ENCODE measurements at regions not wholly inside any gene's neighbourhood (a gene's known extent, or its start where the extent isn't known, plus 50 kb on each side); places are given as distances from the start of the nearest gene placed in this dataset.

DNA sequence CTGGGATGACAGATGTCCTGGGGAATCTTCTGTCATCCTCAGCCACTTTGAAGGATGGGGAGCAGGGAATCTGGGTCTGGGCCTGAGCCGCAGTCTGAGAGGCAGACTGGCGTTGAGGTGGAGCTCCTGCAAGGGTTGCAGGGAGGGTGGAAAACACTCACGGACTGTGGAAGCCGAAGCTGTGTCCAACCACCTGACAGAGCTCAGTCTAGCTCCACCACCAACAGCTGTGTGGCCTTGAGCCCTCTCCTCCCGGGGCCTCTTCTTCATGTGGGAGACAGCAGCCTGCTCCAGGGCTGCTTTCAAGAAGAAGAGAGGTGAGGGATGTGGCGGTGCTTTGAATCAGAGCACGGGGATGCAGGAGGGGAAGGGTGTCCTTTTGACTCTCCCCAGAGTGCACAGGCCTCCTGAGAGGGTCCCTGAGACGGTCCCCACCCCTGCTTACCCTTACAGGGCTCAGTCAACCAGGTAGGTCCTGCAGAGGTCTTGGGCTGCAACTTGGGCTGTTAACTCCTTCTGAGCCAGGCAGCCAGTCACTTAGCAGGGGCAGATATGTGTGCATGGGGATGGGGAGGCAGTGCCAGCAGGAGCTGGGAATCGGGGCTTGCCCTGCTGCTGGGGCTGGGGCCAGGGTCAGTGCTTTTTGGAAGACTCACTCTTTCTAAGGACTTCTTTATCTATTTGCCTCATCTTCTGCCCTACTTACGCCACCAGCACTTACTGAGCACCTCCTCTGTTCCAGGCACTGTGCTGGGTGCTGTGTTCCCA, 216.3 kb downstream of the PTPRU start:
- DNase-seq = no peak
- Histone ChIP-seq H3K27me3 (no peaks in the 10 kb centered on the region), H3K4me3 (ENCODE audit: low read depth, low read length) (no peak overlapping the region), H3K9me3 (no peaks in the 10 kb centered on the region), H3K36me3 (no peaks in the 10 kb centered on the region), H3K4me1 (no peaks in the 10 kb centered on the region; the same call in 1 of the 2 replicates)
- no peak for TF ChIP-seq CTCF (IDR thresholded peaks at IDR 0.05; ENCODE audit: low read depth, low read length)

DNA sequence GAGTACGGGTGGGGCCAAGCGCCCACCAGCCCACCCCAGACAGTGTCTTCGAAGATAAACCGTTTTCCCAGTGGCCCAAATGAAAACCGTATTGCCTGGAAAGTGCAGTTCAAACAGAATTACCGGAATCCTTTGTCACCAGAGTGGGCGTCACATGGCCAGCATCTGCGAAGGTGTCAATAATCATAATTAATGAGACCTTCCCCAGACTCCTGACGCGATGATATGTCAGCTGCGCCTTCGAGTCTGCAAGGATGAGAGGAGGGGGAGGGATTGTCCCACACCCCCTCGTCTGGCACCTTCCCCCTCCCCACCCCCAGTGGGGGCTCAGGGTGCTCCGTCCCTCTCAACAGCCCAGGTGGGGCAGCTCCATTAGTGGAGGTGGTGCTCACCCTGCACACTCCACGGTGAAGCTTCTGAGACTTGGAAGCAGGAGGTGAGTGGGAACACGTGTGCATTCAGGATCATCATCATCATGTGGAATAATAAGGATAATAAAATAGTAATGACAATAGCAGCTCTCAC, 215.1 kb downstream of the PTPRU start:
- no peaks in the 10 kb centered on the region for H3K9me3 ChIP-seq
- H3K4me3 ChIP-seq (ENCODE audit: low read depth, low read length) = no peak overlapping the region
- no peaks in the 10 kb centered on the region for H3K27me3 ChIP-seq
- H3K4me1 ChIP-seq = no peaks in the 10 kb centered on the region; the same call in 1 of the 2 replicates
- DNase-seq = no peak
- TF ChIP-seq CTCF (IDR thresholded peaks at IDR 0.05; ENCODE audit: low read depth, low read length) = no peak
- H3K36me3 ChIP-seq = no peaks in the 10 kb centered on the region

DNA sequence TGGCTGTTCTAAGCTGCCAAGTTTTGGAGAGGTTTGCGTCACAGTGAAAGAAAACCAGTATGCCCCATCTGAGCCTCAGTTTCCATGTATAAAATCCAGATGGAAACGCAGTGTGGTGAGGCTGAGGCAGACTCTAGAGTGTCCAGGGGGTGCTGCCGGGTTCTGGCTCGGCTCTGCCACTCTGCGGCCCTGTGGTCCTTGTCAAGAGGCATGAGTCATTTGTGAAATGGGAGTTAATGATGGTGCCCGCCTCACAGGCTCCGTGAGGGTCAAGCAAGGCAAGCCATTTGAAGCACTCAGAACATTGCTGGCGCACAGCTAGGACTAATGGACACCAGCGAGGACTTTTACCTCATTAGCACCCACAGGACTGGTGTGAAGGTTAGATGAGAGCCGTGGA, 214.3 kb downstream of the PTPRU start:
- Histone ChIP-seq H3K36me3 (no peaks in the 10 kb centered on the region), H3K4me3 (ENCODE audit: low read depth, low read length) (no peak overlapping the region), H3K9me3 (no peaks in the 10 kb centered on the region), H3K27me3 (no peaks in the 10 kb centered on the region), H3K4me1 (no peaks in the 10 kb centered on the region; the same call in 1 of the 2 replicates)
- DNase-seq = no peak
- no peak for TF ChIP-seq CTCF (IDR thresholded peaks at IDR 0.05; ENCODE audit: low read depth, low read length)

GRCh38 chr1:29448456-29449235, 212.3 kb downstream of the PTPRU start:
- H3K4me3 ChIP-seq (ENCODE audit: low read depth, low read length) = no peak overlapping the region
- no peak for DNase-seq
- no peaks in the 10 kb centered on the region for H3K27me3 ChIP-seq
- no peak for TF ChIP-seq CTCF (IDR thresholded peaks at IDR 0.05; ENCODE audit: low read depth, low read length)
- H3K4me1 ChIP-seq = no peaks in the 10 kb centered on the region; the same call in 1 of the 2 replicates
- no peaks in the 10 kb centered on the region for H3K9me3 ChIP-seq
- H3K36me3 ChIP-seq = no peaks in the 10 kb centered on the region

DNA sequence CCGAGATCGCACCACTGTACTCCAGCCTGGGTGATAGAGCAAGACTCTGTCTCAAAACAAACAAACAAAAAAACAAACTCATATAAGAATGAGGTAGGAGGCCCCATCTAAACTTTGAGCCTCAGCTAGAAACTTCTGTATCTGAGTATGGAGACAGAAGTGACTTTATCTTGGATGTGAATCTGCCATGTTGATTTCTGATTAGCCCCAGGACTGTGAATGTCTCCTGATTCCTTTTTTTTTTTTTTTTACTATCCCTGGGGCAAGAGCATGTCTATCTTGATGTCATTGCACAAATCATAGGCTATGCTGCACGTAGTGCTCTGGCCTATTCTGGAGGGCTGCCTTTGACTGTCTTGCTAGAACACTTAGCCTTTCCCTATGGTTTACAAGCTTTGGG, 211.0 kb downstream of the PTPRU start:
- no peaks in the 10 kb centered on the region for H3K9me3 ChIP-seq
- no peak for DNase-seq
- no peak for TF ChIP-seq CTCF (IDR thresholded peaks at IDR 0.05; ENCODE audit: low read depth, low read length)
- no peaks in the 10 kb centered on the region; the same call in 1 of the 2 replicates for H3K4me1 ChIP-seq
- H3K36me3 ChIP-seq = no peaks in the 10 kb centered on the region
- H3K4me3 ChIP-seq (ENCODE audit: low read depth, low read length) = no peak overlapping the region
- H3K27me3 ChIP-seq = no peaks in the 10 kb centered on the region
